Activated B cell treated with CpG ODN at 0.5 μM for 24 hours (primary cell): ENCODE measurements at regions not wholly inside any gene's neighbourhood (a gene's known extent, or its start where the extent isn't known, plus 50 kb on each side); places are given as distances from the start of the nearest gene placed in this dataset.

Experiments used
- ATAC-seq: fragments of 200-7000 bp; cut with Tn5 transposase; one replicate; pipeline ENCODE4 v1.10.0; 2021; ENCODE audit warnings: low read depth, mild to moderate bottlenecking, moderate library complexity
- CTCF ChIA-PET: fragments of 350-600 bp; sonication (Branson Sonifier 250); formaldehyde crosslinking; loops from one replicate; lab custom pipeline; 2021; ENCODE audit warnings: antibody characterized with exemption; lab: Charles Lee
- POLR2A ChIA-PET: fragments of 350-600 bp; sonication (Branson Sonifier 250); formaldehyde crosslinking; loops from one replicate; lab custom pipeline; 2021; ENCODE audit warnings: antibody characterized with exemption; lab: Charles Lee
- DNase-seq: peaks from one replicate; pipeline ENCODE4 v3.0.0; 2022
- H3K27ac Mint-ChIP-seq: one replicate; pipeline ENCODE4 v1.8.0; 2020; ENCODE audit warnings: mixed read lengths
- H3K27me3 Mint-ChIP-seq: one replicate; pipeline ENCODE4 v1.8.0; 2021; ENCODE audit warnings: mixed read lengths
- H3K36me3 Mint-ChIP-seq: one replicate; pipeline ENCODE4 v1.8.0; 2021; ENCODE audit warnings: low read depth, mixed read lengths
- H3K4me1 Mint-ChIP-seq: one replicate; pipeline ENCODE4 v1.8.0; 2021; ENCODE audit warnings: mixed read lengths
- H3K4me3 Mint-ChIP-seq: one replicate; pipeline ENCODE4 v1.8.0; 2020; ENCODE audit warnings: mild to moderate bottlenecking, mixed read lengths
- H3K9me3 Mint-ChIP-seq: one replicate; pipeline ENCODE4 v1.8.0; 2020; ENCODE audit warnings: mixed read lengths
- intact Hi-C: fragments of 100-400 bp; cut with micrococcal nuclease; formaldehyde crosslinking; loops from one replicate; pipeline ENCODE4 v1.15.1; 2024
- TF ChIP-seq, protein P1 (sequence below): fragments of 200-600 bp; IDR thresholded peaks from one replicate; pipeline ENCODE4 v1.8.0; 2022; ENCODE audit warnings: antibody characterized with exemption, mild to moderate bottlenecking

DNA sequence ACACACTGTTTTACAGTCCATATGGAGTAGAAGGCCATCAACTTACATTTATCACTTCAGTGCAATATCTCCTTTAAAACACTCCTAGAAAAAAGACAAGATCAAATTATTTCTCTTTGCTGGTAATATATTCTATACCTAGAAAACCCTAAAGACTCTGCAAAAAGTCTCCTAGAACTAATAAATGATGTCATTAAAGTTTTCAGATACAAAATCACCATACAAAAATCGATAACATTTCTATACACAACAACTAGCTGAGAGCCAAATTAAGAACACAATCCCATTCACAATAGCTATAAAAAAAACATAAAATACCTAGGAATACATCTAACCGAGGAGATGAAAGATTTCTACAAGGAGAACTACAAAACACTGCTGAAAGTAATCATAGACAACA lies 300.3 kb downstream of the CETN3 start:
- Mint-ChIP-seq H3K27ac (no peak overlapping the region), H3K9me3 (peaks cover 9% of the 10 kb centered on the region), H3K4me1 (peaks cover 3% of the 10 kb centered on the region), H3K27me3 (no peaks in the 10 kb centered on the region), H3K4me3 (no peak overlapping the region), H3K36me3 (no peaks in the 10 kb centered on the region)
- TF ChIP-seq, protein P1, sequence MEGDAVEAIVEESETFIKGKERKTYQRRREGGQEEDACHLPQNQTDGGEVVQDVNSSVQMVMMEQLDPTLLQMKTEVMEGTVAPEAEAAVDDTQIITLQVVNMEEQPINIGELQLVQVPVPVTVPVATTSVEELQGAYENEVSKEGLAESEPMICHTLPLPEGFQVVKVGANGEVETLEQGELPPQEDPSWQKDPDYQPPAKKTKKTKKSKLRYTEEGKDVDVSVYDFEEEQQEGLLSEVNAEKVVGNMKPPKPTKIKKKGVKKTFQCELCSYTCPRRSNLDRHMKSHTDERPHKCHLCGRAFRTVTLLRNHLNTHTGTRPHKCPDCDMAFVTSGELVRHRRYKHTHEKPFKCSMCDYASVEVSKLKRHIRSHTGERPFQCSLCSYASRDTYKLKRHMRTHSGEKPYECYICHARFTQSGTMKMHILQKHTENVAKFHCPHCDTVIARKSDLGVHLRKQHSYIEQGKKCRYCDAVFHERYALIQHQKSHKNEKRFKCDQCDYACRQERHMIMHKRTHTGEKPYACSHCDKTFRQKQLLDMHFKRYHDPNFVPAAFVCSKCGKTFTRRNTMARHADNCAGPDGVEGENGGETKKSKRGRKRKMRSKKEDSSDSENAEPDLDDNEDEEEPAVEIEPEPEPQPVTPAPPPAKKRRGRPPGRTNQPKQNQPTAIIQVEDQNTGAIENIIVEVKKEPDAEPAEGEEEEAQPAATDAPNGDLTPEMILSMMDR: no peak
- intact Hi-C loops: no loop called here
- DNase-seq (no peak), ATAC-seq (no peak)
- POLR2A ChIA-PET: no interaction called here
- CTCF ChIA-PET: no interaction called here

DNA sequence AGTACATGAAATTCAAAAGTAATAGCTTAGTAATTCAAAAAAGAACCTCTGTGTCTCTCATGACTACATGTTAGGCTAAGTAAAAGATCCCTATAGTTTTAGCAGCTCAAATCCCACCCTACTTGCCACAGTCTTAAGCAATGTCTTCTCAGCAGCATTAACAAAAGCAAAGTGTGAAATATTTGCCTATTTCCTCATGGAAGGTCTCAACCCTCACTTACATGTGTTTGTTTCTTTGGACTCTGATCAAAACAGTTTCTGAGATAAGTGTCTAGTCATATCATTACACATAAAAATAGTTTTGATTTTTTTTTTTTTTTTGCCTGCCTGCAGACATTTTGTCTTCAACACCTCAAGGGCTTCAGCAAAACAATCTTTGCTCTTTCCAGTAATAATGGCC lies 310.5 kb downstream of the CETN3 start:
- CTCF ChIA-PET: no interaction called here
- intact Hi-C loops: no loop called here
- POLR2A ChIA-PET: no interaction called here

DNA sequence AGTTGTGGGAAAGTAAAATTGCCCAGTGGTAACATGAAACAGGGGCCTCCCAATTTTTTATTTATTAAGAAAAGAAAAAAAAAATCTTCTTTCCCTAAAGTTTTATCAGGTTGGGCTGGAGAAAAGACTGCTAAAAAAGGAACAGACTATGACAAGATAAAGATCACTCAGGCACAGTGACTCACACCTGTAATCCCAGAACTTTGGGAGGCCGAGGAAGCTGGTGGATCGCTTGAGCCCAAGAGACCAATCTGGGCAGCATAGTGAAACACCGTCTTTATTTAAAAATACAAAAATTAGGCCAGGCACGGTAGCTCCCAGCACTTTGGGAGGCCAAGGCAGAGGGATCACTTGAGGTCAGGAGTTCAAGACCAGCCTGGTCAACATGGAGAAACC lies 312.5 kb downstream of the CETN3 start:
- H3K4me1 Mint-ChIP-seq: no peaks in the 10 kb centered on the region
- ATAC-seq: no peak
- H3K4me3 Mint-ChIP-seq: no peak overlapping the region
- H3K27me3 Mint-ChIP-seq: no peaks in the 10 kb centered on the region
- H3K36me3 Mint-ChIP-seq: no peaks in the 10 kb centered on the region
- ChIA-PET CTCF (no interaction called here), POLR2A (no interaction called here)
- no peak for DNase-seq
- H3K9me3 Mint-ChIP-seq: no peaks in the 10 kb centered on the region
- TF ChIP-seq, protein P1: no peak
- no peak overlapping the region for H3K27ac Mint-ChIP-seq
- intact Hi-C loops: no loop called here

More for the DNA sequence above, 310.5 kb downstream of the CETN3 start:
- H3K27ac Mint-ChIP-seq: no peak overlapping the region
- no peaks in the 10 kb centered on the region for H3K9me3 Mint-ChIP-seq
- H3K27me3 Mint-ChIP-seq: no peaks in the 10 kb centered on the region
- H3K4me1 Mint-ChIP-seq: no peaks in the 10 kb centered on the region
- ATAC-seq (no peak), DNase-seq (no peak)
- no peak overlapping the region for H3K4me3 Mint-ChIP-seq
- TF ChIP-seq, protein P1: no peak
- no peaks in the 10 kb centered on the region for H3K36me3 Mint-ChIP-seq

DNA sequence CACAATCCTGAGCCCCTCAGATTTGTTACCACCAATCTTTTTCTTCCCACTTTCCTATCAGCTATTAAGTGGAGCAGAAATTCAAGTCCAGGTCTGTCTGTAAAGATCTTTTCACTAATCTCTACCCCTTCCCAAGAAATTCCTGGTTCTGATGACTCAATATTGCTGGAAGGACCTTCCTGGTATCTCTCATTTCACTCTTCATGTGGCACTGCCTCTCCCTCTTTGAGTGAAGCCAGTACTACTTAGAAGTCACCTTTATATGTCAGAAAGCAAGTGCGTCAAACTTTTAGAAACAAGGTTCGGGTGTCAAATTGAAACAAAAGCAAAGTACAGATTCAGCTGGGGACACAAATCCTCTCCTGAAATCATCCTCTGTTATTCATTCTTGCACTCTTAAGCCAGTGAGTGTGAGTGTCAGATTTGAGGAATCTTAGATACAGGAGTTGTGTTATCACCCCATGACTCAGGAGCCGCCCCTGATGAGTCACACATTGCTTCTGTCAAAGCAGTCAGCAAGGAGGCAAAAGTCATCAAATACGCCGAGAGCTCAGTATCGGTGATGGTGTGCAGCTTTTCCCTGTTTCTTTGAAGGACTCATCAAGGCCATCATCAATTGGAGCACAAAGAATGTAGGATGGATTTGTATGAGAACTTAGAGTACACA lies 313.0 kb downstream of the CETN3 start:
- H3K36me3 Mint-ChIP-seq: no peaks in the 10 kb centered on the region
- H3K9me3 Mint-ChIP-seq: no peaks in the 10 kb centered on the region
- intact Hi-C loops: no loop called here
- ChIA-PET POLR2A (no interaction called here), CTCF (no interaction called here)
- no peak overlapping the region for H3K4me3 Mint-ChIP-seq
- no peak for ATAC-seq
- H3K4me1 Mint-ChIP-seq: no peaks in the 10 kb centered on the region
- no peaks in the 10 kb centered on the region for H3K27me3 Mint-ChIP-seq
- TF ChIP-seq, protein P1: no peak
- no peak overlapping the region for H3K27ac Mint-ChIP-seq
- no peak for DNase-seq

DNA sequence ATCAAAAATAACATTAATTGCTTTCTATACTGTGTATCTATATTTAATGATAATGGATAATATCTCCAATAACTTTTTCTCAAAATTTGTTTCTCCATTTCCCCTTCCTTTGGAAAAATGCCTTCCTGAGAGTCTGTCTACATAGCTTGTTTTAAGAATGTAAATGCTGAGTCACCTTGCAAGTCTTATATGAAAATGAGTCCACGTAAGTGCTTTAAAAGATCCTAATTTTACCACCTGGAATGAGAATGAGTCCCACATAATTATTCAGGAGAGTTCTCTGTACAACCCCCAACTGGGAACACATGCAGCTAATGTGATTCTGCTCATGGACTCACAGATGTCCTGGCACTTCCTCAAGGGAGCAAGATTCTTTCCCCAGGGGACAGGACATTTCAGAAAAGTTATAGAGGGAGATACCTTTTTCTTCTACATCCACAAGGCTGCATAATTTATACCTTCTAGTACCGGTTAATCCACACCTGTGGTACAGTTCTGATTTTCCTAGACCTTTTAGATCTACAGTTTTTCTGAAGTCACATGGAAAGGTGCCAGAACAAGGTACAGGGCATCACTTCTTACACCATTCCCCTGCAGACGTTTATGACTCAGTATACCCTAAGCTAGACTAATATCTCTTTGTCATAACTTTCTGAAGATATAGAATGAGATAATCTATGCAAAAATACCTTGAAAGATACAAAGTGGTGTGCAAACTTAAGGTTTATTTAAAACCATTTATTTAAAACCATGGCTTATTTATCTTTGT lies 314.1 kb downstream of the CETN3 start:
- ChIA-PET CTCF (no interaction called here), POLR2A (no interaction called here)
- no peak overlapping the region for H3K4me3 Mint-ChIP-seq
- ATAC-seq: no peak
- H3K27me3 Mint-ChIP-seq: no peaks in the 10 kb centered on the region
- H3K27ac Mint-ChIP-seq: no peak overlapping the region
- intact Hi-C loops: no loop called here
- H3K9me3 Mint-ChIP-seq: no peaks in the 10 kb centered on the region
- TF ChIP-seq, protein P1: no peak
- DNase-seq: no peak
- H3K36me3 Mint-ChIP-seq: no peaks in the 10 kb centered on the region
- no peaks in the 10 kb centered on the region for H3K4me1 Mint-ChIP-seq
